HG03280 (cell line): ENCODE measurements at regions not wholly inside any gene's neighbourhood (a gene's known extent, or its start where the extent isn't known, plus 50 kb on each side); places are given as distances from the start of the nearest gene placed in this dataset.
"Not testable (repeated sequence)": the region's sequence is repeated elsewhere in the genome, so short reads cannot be mapped to it uniquely, and the experiment has no call there.

Source experiments
- ATAC-seq: cut with Tn5 transposase; IDR thresholded peaks from one replicate; pipeline ENCODE4 v1.9.1; 2021; ENCODE audit warnings: mild to moderate bottlenecking, moderate library complexity; ENCODE audit not compliant: unreplicated experiment

GRCh38 chr6:121748850-121749249 lies 313.4 kb downstream of the GJA1 start:
- ATAC-seq: no peak

GRCh38 chr6:121755485-121755884 lies 320.0 kb downstream of the GJA1 start:
- ATAC-seq: no peak

GRCh38 chr6:121756666-121757065 lies 321.2 kb downstream of the GJA1 start:
- no peak for ATAC-seq

- ATAC-seq: no peak
Measured at GRCh38 chr6:121759370-121759769, 323.9 kb downstream of the GJA1 start.

- ATAC-seq: no peak
Measured at GRCh38 chr6:121760191-121760590, 324.7 kb downstream of the GJA1 start.

GRCh38 chr6:121760745-121761144 lies 325.3 kb downstream of the GJA1 start:
- no peak for ATAC-seq

- peak; percentile 87 for ATAC-seq
Measured at GRCh38 chr6:121764493-121764892, 329.0 kb downstream of the GJA1 start.

GRCh38 chr6:121765060-121765459 lies 329.6 kb downstream of the GJA1 start:
- no peak for ATAC-seq

- no peak for ATAC-seq
Measured at GRCh38 chr6:121767211-121767610, 331.8 kb downstream of the GJA1 start.

GRCh38 chr6:121770943-121771342 lies 335.5 kb downstream of the GJA1 start:
- ATAC-seq: no peak

GRCh38 chr6:121771937-121772720 lies 336.7 kb downstream of the GJA1 start:
- peak; percentile 79 for ATAC-seq

GRCh38 chr6:121776054-121776453 lies 340.6 kb downstream of the GJA1 start:
- no peak for ATAC-seq

- ATAC-seq: no peak
Measured at GRCh38 chr6:121780325-121781321, 345.2 kb downstream of the GJA1 start.

GRCh38 chr6:121791396-121792315 lies 356.2 kb downstream of the GJA1 start:
- no peak for ATAC-seq

- no peak for ATAC-seq
Measured at GRCh38 chr6:121794630-121795029, 359.2 kb downstream of the GJA1 start.

GRCh38 chr6:121797598-121797997 lies 362.2 kb downstream of the GJA1 start:
- ATAC-seq: not testable (repeated sequence)

- not testable (repeated sequence) for ATAC-seq
Measured at GRCh38 chr6:121798126-121798525, 362.7 kb downstream of the GJA1 start.

- no peak for ATAC-seq
Measured at GRCh38 chr6:121799574-121799973, 364.1 kb downstream of the GJA1 start.

- no peak for ATAC-seq
Measured at GRCh38 chr6:121800047-121800446, 364.6 kb downstream of the GJA1 start.

- ATAC-seq: no peak
Measured at GRCh38 chr6:121806116-121806515, 370.7 kb downstream of the GJA1 start.

GRCh38 chr6:121809211-121809610 lies 373.8 kb downstream of the GJA1 start:
- no peak for ATAC-seq
